Endothelial cell of umbilical vein (primary cell): ENCODE measurements at regions not wholly inside any gene's neighbourhood (a gene's known extent, or its start where the extent isn't known, plus 50 kb on each side); places are given as distances from the start of the nearest gene placed in this dataset.

Experiments used
- BruUV-seq: library from RNA; stranded (reverse); fragments of 400-500 nt; replicated peaks from 2 replicates; lab custom pipeline; 2021; lab: Mats Ljungman, UMichigan
- CTCF ChIA-PET: fragments of 300-600, 350-600 bp; sonication (Branson Sonifier 250); formaldehyde crosslinking; loops from one replicate; lab custom pipeline; 2021; ENCODE audit warnings: antibody characterized with exemption, inconsistent platforms; lab: Charles Lee
- POLR2A ChIA-PET: fragments of 300-600, 350-600 bp; sonication (Branson Sonifier 250); formaldehyde crosslinking; loops from one replicate; lab custom pipeline; 2021; ENCODE audit warnings: antibody characterized with exemption, inconsistent platforms; lab: Charles Lee
- DNase-seq: peaks from one replicate; pipeline ENCODE4 v3.0.0-alpha.2; 2011; ENCODE audit warnings: low read depth, low spot score
- FAIRE-seq: peaks from 2 replicates; lab custom pipeline; 2011; peaks lifted over from hg19 to GRCh38; lab: Jason Lieb, UNC
- H2AFZ ChIP-seq: 2 replicates; pipeline ENCODE4 v1.6.0; 2012; ENCODE audit warnings: low read depth, low read length, control low read depth, inconsistent platforms
- H3K27ac ChIP-seq: 2 replicates; pipeline ENCODE4 v1.5.1; 2011; ENCODE audit warnings: low read depth, mild to moderate bottlenecking, control low read depth, low read length, moderate library complexity; ENCODE audit not compliant: insufficient read depth
- H3K27me3 ChIP-seq, 2 experiments: 2 replicates each; pipeline versions ENCODE4 v1.6.0 to v1.6.1; 2011; ENCODE audit warnings: low read length in 2 of 2, mixed read lengths in 1 of 2; ENCODE audit not compliant: control insufficient read depth in 2 of 2, insufficient read depth in 2 of 2
- H3K36me3 ChIP-seq, 2 experiments: 2 replicates in 1 of 2; 3 replicates in 1 of 2; pipeline ENCODE4 v1.5.1; 2011; ENCODE audit warnings: low read length in 2 of 2, mild to moderate bottlenecking in 1 of 2, moderate library complexity in 1 of 2; ENCODE audit not compliant: control insufficient read depth in 2 of 2, insufficient read depth in 2 of 2; ENCODE audit errors: extremely low read depth in 1 of 2
- H3K4me1 ChIP-seq: 3 replicates; pipeline ENCODE4 v1.5.1; 2011; ENCODE audit warnings: mild to moderate bottlenecking, low read length; ENCODE audit not compliant: control insufficient read depth, insufficient read depth; ENCODE audit errors: extremely low read depth
- H3K4me2 ChIP-seq: 2 replicates; pipeline ENCODE4 v1.6.1; 2011; ENCODE audit warnings: low read length, control low read depth, mixed read lengths; ENCODE audit not compliant: insufficient read depth
- H3K4me3 ChIP-seq, 3 experiments: fragments of 200-600 bp in 1 of 3; sonication (generic), shearing (Covaris generic) in 1 of 3; replicated peaks in 1 of 3; 2 replicates each; pipeline ENCODE4 v1.5.1; 2011 to 2016; ENCODE audit warnings: control low read depth in 3 of 3, low read length in 3 of 3, mild to moderate bottlenecking in 2 of 3, inconsistent platforms in 1 of 3, low read depth in 1 of 3, moderate library complexity in 1 of 3; ENCODE audit not compliant: insufficient read depth in 1 of 3
- H3K79me2 ChIP-seq: 2 replicates; pipeline ENCODE4 v1.6.0; 2012; ENCODE audit warnings: low read length, inconsistent platforms; ENCODE audit not compliant: control insufficient read depth, insufficient read depth
- H3K9ac ChIP-seq: replicated peaks from 2 replicates; pipeline ENCODE3; 2011; ENCODE audit warnings: low read length, control low read depth; ENCODE audit not compliant: insufficient read depth; ENCODE audit errors: extremely low read depth
- H3K9me1 ChIP-seq: replicated peaks from 3 replicates; pipeline ENCODE4 v1.6.0; 2011; ENCODE audit warnings: mild to moderate bottlenecking, low read length; ENCODE audit not compliant: control insufficient read depth, insufficient read depth; ENCODE audit errors: extremely low read depth
- H3K9me3 ChIP-seq: replicated peaks from 2 replicates; pipeline ENCODE4 v1.5.1; 2012; ENCODE audit warnings: low read length, inconsistent platforms; ENCODE audit not compliant: control insufficient read depth, insufficient read depth
- H4K20me1 ChIP-seq: replicated peaks from 2 replicates; pipeline ENCODE3; 2011; ENCODE audit warnings: mild to moderate bottlenecking, low read length; ENCODE audit not compliant: control insufficient read depth, insufficient read depth; ENCODE audit errors: extremely low read depth
- EZH2 ChIP-seq: IDR thresholded peaks from 2 replicates; pipeline ENCODE4 v1.6.1; 2012; ENCODE audit warnings: borderline replicate concordance, low read depth, mild to moderate bottlenecking, moderate library complexity, low read length, inconsistent platforms; ENCODE audit not compliant: severe bottlenecking
- FOS ChIP-seq: IDR thresholded peaks from 2 replicates; pipeline ENCODE4 v1.6.1; 2011; ENCODE audit warnings: mild to moderate bottlenecking, low read length, moderate library complexity, borderline replicate concordance; ENCODE audit not compliant: insufficient read depth
- GATA2 ChIP-seq: IDR thresholded peaks from 2 replicates; pipeline ENCODE4 v1.7.0; 2011; ENCODE audit warnings: low read depth, mild to moderate bottlenecking, moderate library complexity, mixed read lengths, low read length; ENCODE audit not compliant: insufficient read length, insufficient read depth
- JUN ChIP-seq: IDR thresholded peaks from 2 replicates; pipeline ENCODE4 v1.6.1; 2011; ENCODE audit warnings: borderline replicate concordance, low read depth; ENCODE audit not compliant: insufficient read length, insufficient read depth
- MYC ChIP-seq: IDR thresholded peaks from one replicate; pipeline ENCODE4 v1.6.1; 2011; ENCODE audit warnings: mild to moderate bottlenecking, low read depth, low read length
- POLR2A ChIP-seq: IDR thresholded peaks from 2 replicates; pipeline ENCODE4 v1.6.1; 2012; ENCODE audit warnings: low read depth, mild to moderate bottlenecking, control low read depth, low read length
- POLR2AphosphoS5 ChIP-seq: IDR thresholded peaks from 2 replicates; pipeline ENCODE4 v1.6.1; 2012; ENCODE audit warnings: low read depth, mild to moderate bottlenecking, control low read depth, low read length, moderate library complexity; ENCODE audit not compliant: insufficient read depth
- dilution Hi-C: fragments of 300-500 bp; cut with MboI; formaldehyde crosslinking; loops from one replicate; pipeline ENCODE4 v1.15.0; 2019; ENCODE audit warnings: low sequenced_read_pairs; ENCODE audit not compliant: extremely low pct_ligation_motif_present
- intact Hi-C: fragments of 100-400 bp; cut with micrococcal nuclease; formaldehyde crosslinking; loops from one replicate; pipeline ENCODE4 v1.10.0; 2022
- TF ChIP-seq, protein P1 (sequence below), 2 donors: IDR thresholded peaks; 1 replicate in 1 of 2; 2 replicates in 1 of 2; pipeline ENCODE4 v1.5.1; 2011; ENCODE audit warnings: low read length in 2 of 2, mild to moderate bottlenecking in 2 of 2, moderate library complexity in 2 of 2, control low read depth in 1 of 2, inconsistent platforms in 1 of 2, low read depth in 1 of 2; ENCODE audit not compliant: insufficient read depth in 1 of 2; ENCODE audit errors: extremely low read depth in 1 of 2
- TF ChIP-seq, protein P2 (sequence below): IDR thresholded peaks from 2 replicates; pipeline ENCODE4 v1.6.1; 2011; ENCODE audit not compliant: insufficient read depth, insufficient read length

DNA sequence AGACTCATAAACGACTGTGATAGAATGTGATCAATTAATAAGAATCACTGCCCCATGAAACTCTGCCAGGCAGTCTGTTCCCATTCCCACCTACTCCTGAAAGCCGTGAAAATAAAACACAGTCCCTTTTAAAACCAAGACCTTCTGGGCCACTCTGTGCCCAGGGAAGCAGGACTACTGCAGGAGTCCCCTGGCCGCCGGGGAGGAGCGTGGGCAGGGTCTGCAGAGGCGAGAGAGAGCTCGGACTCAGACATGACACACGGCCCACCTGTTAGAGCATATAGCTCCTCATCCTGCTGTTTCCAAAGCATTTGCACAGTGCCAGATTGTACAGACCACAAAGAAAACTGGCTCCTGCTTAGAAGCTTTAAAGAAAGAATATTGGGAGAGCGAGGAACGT is 400.5 kb downstream of the SHANK2 start:
- Histone ChIP-seq H2AFZ (no peak overlapping the region), H4K20me1 (no peaks in the 10 kb centered on the region), H3K27ac (no peak overlapping the region), H3K4me1 (no peaks in the 10 kb centered on the region), H3K9me1 (no peaks in the 10 kb centered on the region), H3K9ac (no peak overlapping the region), H3K79me2 (no peaks in the 10 kb centered on the region), H3K4me2 (no peak overlapping the region), H3K36me3 (no peaks in the 10 kb centered on the region), H3K4me3 (no peak overlapping the region), H3K9me3 (peaks cover 2% of the 10 kb centered on the region), H3K27me3 (no peaks in the 10 kb centered on the region)
- TF ChIP-seq JUN (no peak), POLR2AphosphoS5 (no peak), EZH2 (no peak), FOS (no peak), GATA2 (no peak), POLR2A (no peak), MYC (no peak)
- TF ChIP-seq, protein P1, sequence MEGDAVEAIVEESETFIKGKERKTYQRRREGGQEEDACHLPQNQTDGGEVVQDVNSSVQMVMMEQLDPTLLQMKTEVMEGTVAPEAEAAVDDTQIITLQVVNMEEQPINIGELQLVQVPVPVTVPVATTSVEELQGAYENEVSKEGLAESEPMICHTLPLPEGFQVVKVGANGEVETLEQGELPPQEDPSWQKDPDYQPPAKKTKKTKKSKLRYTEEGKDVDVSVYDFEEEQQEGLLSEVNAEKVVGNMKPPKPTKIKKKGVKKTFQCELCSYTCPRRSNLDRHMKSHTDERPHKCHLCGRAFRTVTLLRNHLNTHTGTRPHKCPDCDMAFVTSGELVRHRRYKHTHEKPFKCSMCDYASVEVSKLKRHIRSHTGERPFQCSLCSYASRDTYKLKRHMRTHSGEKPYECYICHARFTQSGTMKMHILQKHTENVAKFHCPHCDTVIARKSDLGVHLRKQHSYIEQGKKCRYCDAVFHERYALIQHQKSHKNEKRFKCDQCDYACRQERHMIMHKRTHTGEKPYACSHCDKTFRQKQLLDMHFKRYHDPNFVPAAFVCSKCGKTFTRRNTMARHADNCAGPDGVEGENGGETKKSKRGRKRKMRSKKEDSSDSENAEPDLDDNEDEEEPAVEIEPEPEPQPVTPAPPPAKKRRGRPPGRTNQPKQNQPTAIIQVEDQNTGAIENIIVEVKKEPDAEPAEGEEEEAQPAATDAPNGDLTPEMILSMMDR (IDR thresholded peaks at IDR 0.05; ENCODE audit: extremely low read depth in 1 of 2, insufficient read depth in 1 of 2, low read depth in 1 of 2, low read length in 2 of 2) = no peak
- TF ChIP-seq, protein P2, sequence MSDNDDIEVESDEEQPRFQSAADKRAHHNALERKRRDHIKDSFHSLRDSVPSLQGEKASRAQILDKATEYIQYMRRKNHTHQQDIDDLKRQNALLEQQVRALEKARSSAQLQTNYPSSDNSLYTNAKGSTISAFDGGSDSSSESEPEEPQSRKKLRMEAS = no peak
- no peak for FAIRE-seq
- no TSS peak for BruUV-seq
- dilution Hi-C loops = no loop called here
- POLR2A ChIA-PET = no interaction called here
- CTCF ChIA-PET = no interaction called here
- no peak for DNase-seq
- intact Hi-C loops = no loop called here
